22Rv1 (cell line): ENCODE measurements at regions not wholly inside any gene's neighbourhood (a gene's known extent, or its start where the extent isn't known, plus 50 kb on each side); places are given as distances from the start of the nearest gene placed in this dataset.

Experiments used
- CTCF ChIP-seq: fragments of 450-650 bp; IDR thresholded peaks from 2 replicates; pipeline ENCODE4 v1.5.1; 2017; ENCODE audit warnings: mild to moderate bottlenecking
- ZFX ChIP-seq: fragments of 450-650 bp; IDR thresholded peaks from 2 replicates; pipeline ENCODE4 v1.6.1; 2017; ENCODE audit warnings: antibody characterized with exemption, borderline replicate concordance

GRCh38 chr5:20114526-20114925 is 126.5 kb upstream of the CDH18 start:
- no peak for TF ChIP-seq CTCF
- no peak for TF ChIP-seq ZFX
